Caco-2 (cell line): ENCODE measurements at regions not wholly inside any gene's neighbourhood (a gene's known extent, or its start where the extent isn't known, plus 50 kb on each side); places are given as distances from the start of the nearest gene placed in this dataset.

ENCODE experiments used
- BruUV-seq: library from RNA; stranded (reverse); fragments of 400-500 nt; replicated peaks from 2 replicates; lab custom pipeline; 2021; lab: Mats Ljungman, UMichigan
- CTCF ChIA-PET: fragments of 300-600 bp; sonication (Branson Sonifier 250); formaldehyde crosslinking; loops from one replicate; lab custom pipeline; 2022; ENCODE audit warnings: antibody characterized with exemption; lab: Charles Lee
- POLR2A ChIA-PET: fragments of 300-600 bp; sonication (Branson Sonifier 250); formaldehyde crosslinking; loops from one replicate; lab custom pipeline; 2022; ENCODE audit warnings: antibody characterized with exemption; lab: Charles Lee
- DNase-seq, 2 experiments: peaks; one replicate each; pipeline versions ENCODE4 v3.0.0 to v3.0.0-alpha.2; 2020 to 2022
- H3K27me3 ChIP-seq: replicated peaks from 2 replicates; pipeline ENCODE4 v1.6.0; 2011; ENCODE audit warnings: low read length; ENCODE audit not compliant: control insufficient read depth, insufficient read depth
- H3K36me3 ChIP-seq: 2 replicates; pipeline ENCODE4 v1.5.1; 2011; ENCODE audit warnings: low read length; ENCODE audit not compliant: control insufficient read depth, insufficient read depth
- H3K4me1 ChIP-seq: fragments of 250-450 bp; sonication (Bioruptor Pico); 2 replicates; pipeline ENCODE4 v1.5.1; 2020; ENCODE audit warnings: mild to moderate bottlenecking
- H3K4me3 ChIP-seq: 2 replicates; pipeline ENCODE4 v1.5.1; 2011; ENCODE audit warnings: low read depth, mild to moderate bottlenecking, control low read depth, low read length
- H3K9me3 ChIP-seq: fragments of 250-450 bp; sonication (Bioruptor Pico); 2 replicates; pipeline ENCODE4 v1.5.1; 2020; ENCODE audit warnings: mild to moderate bottlenecking, moderate library complexity
- H3K27ac Mint-ChIP-seq: one replicate; pipeline ENCODE4 v1.8.0; 2022; ENCODE audit warnings: mixed read lengths; ENCODE audit not compliant: unreplicated experiment
- H3K27me3 Mint-ChIP-seq: one replicate; pipeline ENCODE4 v1.8.0; 2022; ENCODE audit warnings: mixed read lengths; ENCODE audit not compliant: insufficient read depth, unreplicated experiment
- H3K36me3 Mint-ChIP-seq: one replicate; pipeline ENCODE4 v1.8.0; 2022; ENCODE audit warnings: mild to moderate bottlenecking, mixed read lengths; ENCODE audit not compliant: insufficient read depth, unreplicated experiment
- H3K4me1 Mint-ChIP-seq: one replicate; pipeline ENCODE4 v1.8.0; 2022; ENCODE audit warnings: low read depth, mixed read lengths; ENCODE audit not compliant: unreplicated experiment
- H3K4me3 Mint-ChIP-seq: one replicate; pipeline ENCODE4 v1.8.0; 2022; ENCODE audit warnings: mild to moderate bottlenecking, moderate library complexity, mixed read lengths; ENCODE audit not compliant: unreplicated experiment
- H3K9me3 Mint-ChIP-seq: one replicate; pipeline ENCODE4 v1.8.0; 2022; ENCODE audit warnings: mixed read lengths; ENCODE audit not compliant: unreplicated experiment
- CTCF ChIP-seq, 2 experiments: fragments of 200-600 bp in 1 of 2; IDR thresholded peaks; 1 replicate in 1 of 2; 2 replicates in 1 of 2; pipeline versions ENCODE4 v1.5.1 to v1.8.0; 2011 to 2022; ENCODE audit warnings: antibody characterized with exemption in 1 of 2, control low read depth in 1 of 2, inconsistent platforms in 1 of 2, low read depth in 1 of 2, low read length in 1 of 2, mild to moderate bottlenecking in 1 of 2, moderate library complexity in 1 of 2; ENCODE audit not compliant: insufficient read depth in 1 of 2, severe bottlenecking in 1 of 2, unreplicated experiment in 1 of 2
- intact Hi-C: fragments of 100-400 bp; cut with micrococcal nuclease; formaldehyde crosslinking; loops from one replicate; pipeline ENCODE4 v1.10.0; 2022; ENCODE audit not compliant: unreplicated experiment

GRCh38 chr16:51797669-51798259, 646.7 kb upstream of the SALL1 start:
- no TSS peak for BruUV-seq
- Mint-ChIP-seq H3K36me3 (no peaks in the 10 kb centered on the region), H3K27ac (no peak overlapping the region), H3K4me3 (no peak overlapping the region), H3K9me3 (no peaks in the 10 kb centered on the region), H3K27me3 (no peaks in the 10 kb centered on the region), H3K4me1 (no peaks in the 10 kb centered on the region)
- CTCF ChIA-PET: no interaction called here
- no peaks in the 10 kb centered on the region for H3K9me3 ChIP-seq
- intact Hi-C loops: no loop called here
- POLR2A ChIA-PET: no interaction called here
- DNase-seq: no peak
- H3K27me3 ChIP-seq: no peaks in the 10 kb centered on the region
- no peak overlapping the region for H3K4me3 ChIP-seq
- H3K36me3 ChIP-seq: no peaks in the 10 kb centered on the region
- no peaks in the 10 kb centered on the region for H3K4me1 ChIP-seq
- no peak for TF ChIP-seq CTCF (IDR thresholded peaks at IDR 0.05; ENCODE audit: insufficient read depth in 1 of 2, low read depth in 1 of 2, low read length in 1 of 2, severe bottlenecking in 1 of 2, unreplicated experiment in 1 of 2)

- no peaks in the 10 kb centered on the region for H3K36me3 ChIP-seq
- H3K4me3 ChIP-seq: no peak overlapping the region
- no peaks in the 10 kb centered on the region for H3K4me1 ChIP-seq
- no peaks in the 10 kb centered on the region for H3K9me3 ChIP-seq
- Mint-ChIP-seq H3K4me1 (no peaks in the 10 kb centered on the region), H3K27me3 (no peaks in the 10 kb centered on the region), H3K9me3 (no peaks in the 10 kb centered on the region), H3K27ac (no peak overlapping the region), H3K4me3 (no peak overlapping the region), H3K36me3 (no peaks in the 10 kb centered on the region)
- TF ChIP-seq CTCF (IDR thresholded peaks at IDR 0.05; ENCODE audit: insufficient read depth in 1 of 2, low read depth in 1 of 2, low read length in 1 of 2, severe bottlenecking in 1 of 2, unreplicated experiment in 1 of 2): no peak
- intact Hi-C loops: no loop called here
- ChIA-PET POLR2A (interaction anchor here (0.6 kb wide), 1 partner anchor 966 kb away, joined by 3 read pairs; no protein-coding TSS in a partner anchor), CTCF (no interaction called here)
- no TSS peak for BruUV-seq
- no peaks in the 10 kb centered on the region for H3K27me3 ChIP-seq
- DNase-seq: no peak
Observed at GRCh38 chr16:51779240-51779639, 628.2 kb upstream of the SALL1 start.

GRCh38 chr16:51773071-51773890, 622.2 kb upstream of the SALL1 start:
- CTCF ChIA-PET: no interaction called here
- no TSS peak for BruUV-seq
- Histone ChIP-seq H3K27me3 (no peaks in the 10 kb centered on the region), H3K4me3 (no peak overlapping the region), H3K4me1 (no peaks in the 10 kb centered on the region), H3K36me3 (no peaks in the 10 kb centered on the region), H3K9me3 (no peaks in the 10 kb centered on the region)
- TF ChIP-seq CTCF (IDR thresholded peaks at IDR 0.05; ENCODE audit: insufficient read depth in 1 of 2, low read depth in 1 of 2, low read length in 1 of 2, severe bottlenecking in 1 of 2, unreplicated experiment in 1 of 2): no peak
- DNase-seq: no peak
- intact Hi-C loops: no loop called here
- H3K4me3 Mint-ChIP-seq: no peak overlapping the region
- no peaks in the 10 kb centered on the region for H3K36me3 Mint-ChIP-seq
- no peaks in the 10 kb centered on the region for H3K9me3 Mint-ChIP-seq
- no peaks in the 10 kb centered on the region for H3K4me1 Mint-ChIP-seq
- peaks cover 11% of the 10 kb centered on the region for H3K27me3 Mint-ChIP-seq
- POLR2A ChIA-PET: no interaction called here
- no peak overlapping the region for H3K27ac Mint-ChIP-seq
